ENCODE measurements at regions not wholly inside any gene's neighbourhood (a gene's known extent, or its start where the extent isn't known, plus 50 kb on each side); places are given as distances from the start of the nearest gene placed in this dataset.

GRCh38 chr1:59123081-59123681 lies 173.7 kb upstream of the FGGY start:
- no peak for DNase-seq (ENCODE audit: low spot score)

GRCh38 chr1:59124166-59124565 lies 172.7 kb upstream of the FGGY start:
- no peak for DNase-seq (ENCODE audit: low spot score)

- DNase-seq (ENCODE audit: low spot score) = no peak
Observed at GRCh38 chr1:59125154-59125553, 171.7 kb upstream of the FGGY start.

GRCh38 chr1:59125676-59126320 lies 171.1 kb upstream of the FGGY start:
- DNase-seq (ENCODE audit: low spot score) = no peak

GRCh38 chr1:59126366-59126765 lies 170.5 kb upstream of the FGGY start:
- no peak for DNase-seq (ENCODE audit: low spot score)

- no peak for DNase-seq (ENCODE audit: low spot score)
Observed at GRCh38 chr1:59128239-59128736, 168.6 kb upstream of the FGGY start.

- no peak for DNase-seq (ENCODE audit: low spot score)
Observed at GRCh38 chr1:59128784-59129227, 168.1 kb upstream of the FGGY start.

GRCh38 chr1:59132295-59132694 lies 164.6 kb upstream of the FGGY start:
- no peak for DNase-seq (ENCODE audit: low spot score)

- no peak for DNase-seq (ENCODE audit: low spot score)
Observed at GRCh38 chr1:59133997-59134396, 162.9 kb upstream of the FGGY start.

- DNase-seq (ENCODE audit: low spot score) = no peak
Observed at GRCh38 chr1:59135761-59136255, 161.1 kb upstream of the FGGY start.

- DNase-seq (ENCODE audit: low spot score) = no peak
Observed at GRCh38 chr1:59136541-59137275, 160.2 kb upstream of the FGGY start.

GRCh38 chr1:59137276-59137615 lies 159.6 kb upstream of the FGGY start:
- DNase-seq (ENCODE audit: low spot score) = no peak

GRCh38 chr1:59137968-59138367 lies 158.9 kb upstream of the FGGY start:
- no peak for DNase-seq (ENCODE audit: low spot score)

- DNase-seq (ENCODE audit: low spot score) = no peak
Observed at GRCh38 chr1:59138402-59138801, 158.5 kb upstream of the FGGY start.

- peak; percentile 73 for DNase-seq (ENCODE audit: low spot score)
Observed at GRCh38 chr1:59139396-59139795, 157.5 kb upstream of the FGGY start.

- no peak for DNase-seq (ENCODE audit: low spot score)
Observed at GRCh38 chr1:59141267-59141863, 155.5 kb upstream of the FGGY start.

- no peak for DNase-seq (ENCODE audit: low spot score)
Observed at GRCh38 chr1:59142311-59143132, 154.4 kb upstream of the FGGY start.

- DNase-seq (ENCODE audit: low spot score) = peak; percentile 88
Observed at GRCh38 chr1:59143133-59143487, 153.8 kb upstream of the FGGY start.

- no peak for DNase-seq (ENCODE audit: low spot score)
Observed at GRCh38 chr1:59143811-59144210, 153.1 kb upstream of the FGGY start.

GRCh38 chr1:59144959-59145358 lies 151.9 kb upstream of the FGGY start:
- no peak for DNase-seq (ENCODE audit: low spot score)

- no peak for DNase-seq (ENCODE audit: low spot score)
Observed at GRCh38 chr1:59146056-59146455, 150.8 kb upstream of the FGGY start.

All from LoVo (cell line).